ENCODE measurements at regions not wholly inside any gene's neighbourhood (a gene's known extent, or its start where the extent isn't known, plus 50 kb on each side); places are given as distances from the start of the nearest gene placed in this dataset.

DNA sequence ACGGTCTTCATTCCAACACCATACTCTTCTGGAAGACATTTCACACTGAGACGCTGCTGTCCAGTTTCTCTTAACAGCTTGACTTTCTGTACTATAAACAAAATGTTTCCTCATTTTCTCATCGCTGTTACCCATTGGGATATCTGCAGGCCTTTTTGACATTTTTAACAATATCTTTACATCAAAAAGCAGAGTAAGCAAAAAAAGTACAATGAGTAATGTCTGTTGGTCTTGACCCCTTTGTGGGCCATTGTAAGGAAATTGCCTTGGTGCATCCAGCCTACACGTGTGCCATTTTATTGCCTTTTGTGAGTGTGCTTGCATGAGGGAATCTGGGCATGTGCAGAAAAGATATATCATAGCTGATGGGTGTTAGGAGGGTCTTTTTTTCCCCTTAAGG lies 129.1 kb upstream of the MANEA start:
- DNase-seq (ENCODE audit: low read depth): no peak
- H3K4me3 ChIP-seq (ENCODE audit: control insufficient read depth, low read depth, low read length): no peak overlapping the region
- TF ChIP-seq, protein P1, sequence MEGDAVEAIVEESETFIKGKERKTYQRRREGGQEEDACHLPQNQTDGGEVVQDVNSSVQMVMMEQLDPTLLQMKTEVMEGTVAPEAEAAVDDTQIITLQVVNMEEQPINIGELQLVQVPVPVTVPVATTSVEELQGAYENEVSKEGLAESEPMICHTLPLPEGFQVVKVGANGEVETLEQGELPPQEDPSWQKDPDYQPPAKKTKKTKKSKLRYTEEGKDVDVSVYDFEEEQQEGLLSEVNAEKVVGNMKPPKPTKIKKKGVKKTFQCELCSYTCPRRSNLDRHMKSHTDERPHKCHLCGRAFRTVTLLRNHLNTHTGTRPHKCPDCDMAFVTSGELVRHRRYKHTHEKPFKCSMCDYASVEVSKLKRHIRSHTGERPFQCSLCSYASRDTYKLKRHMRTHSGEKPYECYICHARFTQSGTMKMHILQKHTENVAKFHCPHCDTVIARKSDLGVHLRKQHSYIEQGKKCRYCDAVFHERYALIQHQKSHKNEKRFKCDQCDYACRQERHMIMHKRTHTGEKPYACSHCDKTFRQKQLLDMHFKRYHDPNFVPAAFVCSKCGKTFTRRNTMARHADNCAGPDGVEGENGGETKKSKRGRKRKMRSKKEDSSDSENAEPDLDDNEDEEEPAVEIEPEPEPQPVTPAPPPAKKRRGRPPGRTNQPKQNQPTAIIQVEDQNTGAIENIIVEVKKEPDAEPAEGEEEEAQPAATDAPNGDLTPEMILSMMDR (IDR thresholded peaks at IDR 0.05; ENCODE audit: control insufficient read depth, insufficient read depth, low read depth, low read length, missing control alignments): no peak

- TF ChIP-seq, protein P1 (IDR thresholded peaks at IDR 0.05; ENCODE audit: control insufficient read depth, insufficient read depth, low read depth, low read length, missing control alignments): no peak
- no peak for DNase-seq (ENCODE audit: low read depth)
- H3K4me3 ChIP-seq (ENCODE audit: control insufficient read depth, low read depth, low read length): no peak overlapping the region
Measured at GRCh38 chr6:95469511-95469910, 107.8 kb upstream of the MANEA start.

DNA sequence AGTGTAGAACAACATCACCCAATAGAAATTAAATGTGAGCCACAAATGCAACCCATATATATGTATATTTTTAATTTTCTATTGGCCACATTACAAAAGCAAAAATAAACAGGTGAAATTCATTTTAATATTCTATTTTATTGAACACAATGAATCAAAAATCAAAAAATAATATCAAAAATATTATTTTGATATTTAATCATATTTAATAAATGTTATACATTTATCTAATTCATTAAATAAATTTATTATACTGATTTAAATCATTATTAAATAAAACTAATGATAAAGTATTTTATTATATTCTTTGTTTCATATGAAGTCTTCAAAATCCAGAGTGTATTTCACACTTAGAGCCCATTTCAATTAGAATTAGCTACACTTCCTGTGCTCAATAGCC lies 98.4 kb upstream of the MANEA start:
- DNase-seq (ENCODE audit: low read depth): no peak
- H3K4me3 ChIP-seq (ENCODE audit: control insufficient read depth, low read depth, low read length): no peak overlapping the region
- TF ChIP-seq, protein P1 (IDR thresholded peaks at IDR 0.05; ENCODE audit: control insufficient read depth, insufficient read depth, low read depth, low read length, missing control alignments): no peak

DNA sequence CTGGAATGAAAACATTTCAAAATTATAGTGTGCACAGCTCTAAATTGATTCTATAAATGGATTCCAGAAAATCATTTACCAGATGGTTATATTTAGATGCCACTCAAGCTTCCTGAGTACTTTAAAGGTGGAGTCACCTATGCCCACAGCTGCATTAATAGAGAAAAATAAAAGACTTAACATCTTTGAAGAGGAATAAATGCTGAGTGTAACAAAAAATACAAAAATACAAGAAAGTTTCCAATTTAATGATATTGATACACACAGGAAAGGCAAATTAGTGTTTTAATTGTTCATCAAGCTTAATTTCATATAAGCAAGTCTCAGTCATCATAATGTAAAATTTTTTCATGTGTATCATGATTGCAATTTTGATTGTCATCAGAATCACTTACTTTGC lies 89.5 kb upstream of the MANEA start:
- TF ChIP-seq, protein P1 (IDR thresholded peaks at IDR 0.05; ENCODE audit: control insufficient read depth, insufficient read depth, low read depth, low read length, missing control alignments): no peak
- no peak for DNase-seq (ENCODE audit: low read depth)
- H3K4me3 ChIP-seq (ENCODE audit: control insufficient read depth, low read depth, low read length): no peak overlapping the region

DNA sequence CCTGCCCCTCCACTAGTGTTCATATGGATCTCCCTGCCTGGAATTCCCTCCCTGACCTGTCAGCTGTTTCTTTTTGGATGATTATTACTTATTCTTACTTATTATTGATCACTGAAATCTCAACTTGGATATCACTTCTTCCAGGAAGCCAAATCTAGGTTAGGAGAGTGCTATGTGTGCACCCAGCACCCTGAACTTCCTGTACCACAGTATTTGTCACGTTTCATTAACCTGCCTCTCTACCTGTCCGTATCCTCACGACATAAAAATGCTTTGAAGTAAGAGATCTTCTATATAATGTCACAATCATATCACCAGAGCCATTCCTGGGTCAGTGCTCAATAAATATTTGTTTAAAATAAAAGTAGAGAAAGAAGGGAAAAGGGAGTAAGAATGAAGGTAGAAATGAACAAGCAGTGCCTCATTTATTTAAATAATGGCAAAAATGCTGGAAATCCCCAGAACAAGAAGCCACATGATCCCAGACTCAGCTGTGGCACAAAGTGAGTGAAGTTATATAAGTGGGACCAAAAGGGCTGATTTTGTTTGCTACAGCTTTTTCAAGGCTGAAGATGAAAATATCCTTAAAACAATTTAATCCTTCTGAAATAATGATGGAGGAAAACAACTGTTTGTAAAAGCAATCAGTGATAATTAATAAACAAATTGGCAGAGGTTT lies 88.0 kb upstream of the MANEA start:
- TF ChIP-seq, protein P1 (IDR thresholded peaks at IDR 0.05; ENCODE audit: control insufficient read depth, insufficient read depth, low read depth, low read length, missing control alignments): no peak
- DNase-seq (ENCODE audit: low read depth): no peak
- H3K4me3 ChIP-seq (ENCODE audit: control insufficient read depth, low read depth, low read length): no peak overlapping the region

- H3K4me3 ChIP-seq (ENCODE audit: control insufficient read depth, low read depth, low read length): no peak overlapping the region
- DNase-seq (ENCODE audit: low read depth): no peak
- TF ChIP-seq, protein P1 (IDR thresholded peaks at IDR 0.05; ENCODE audit: control insufficient read depth, insufficient read depth, low read depth, low read length, missing control alignments): no peak
Measured at GRCh38 chr6:95496769-95497426, 80.4 kb upstream of the MANEA start.

All from AG09309 (cell line).